Fibroblast of lung (primary cell): ENCODE measurements at regions not wholly inside any gene's neighbourhood (a gene's known extent, or its start where the extent isn't known, plus 50 kb on each side); places are given as distances from the start of the nearest gene placed in this dataset.
A peak's percentile ranks its signal among the peaks of the same experiment; 100 is the strongest.

Source experiments
- DNase-seq, 2 donors: peaks; one replicate each; pipeline versions ENCODE4 v3.0.0 to v3.0.0-alpha.2; 2010; ENCODE audit warnings: low read depth in 2 of 2
- H2AFZ ChIP-seq: 2 replicates; pipeline ENCODE4 v1.5.1; 2012; ENCODE audit warnings: low read length, control low read depth, inconsistent platforms
- H3K27ac ChIP-seq: 2 replicates; pipeline ENCODE4 v1.5.1; 2011; ENCODE audit warnings: low read length, control low read depth; ENCODE audit not compliant: insufficient read depth
- H3K27me3 ChIP-seq: 2 replicates; pipeline ENCODE4 v1.5.1; 2011; ENCODE audit warnings: mild to moderate bottlenecking, low read length; ENCODE audit not compliant: control insufficient read depth, insufficient read depth
- H3K36me3 ChIP-seq: 2 replicates; pipeline ENCODE4 v1.5.1; 2011; ENCODE audit warnings: low read length; ENCODE audit not compliant: control insufficient read depth, insufficient read depth
- H3K4me1 ChIP-seq: 2 replicates; pipeline ENCODE4 v1.5.1; 2011; ENCODE audit warnings: low read length; ENCODE audit not compliant: control insufficient read depth, insufficient read depth; ENCODE audit errors: extremely low read depth
- H3K4me2 ChIP-seq: 2 replicates; pipeline ENCODE4 v1.5.1; 2011; ENCODE audit warnings: low read length, control low read depth; ENCODE audit not compliant: insufficient read depth; ENCODE audit errors: extremely low read depth
- H3K4me3 ChIP-seq, 4 experiments: fragments of 200-600 bp in 1 of 4; sonication (generic) in 1 of 4; replicated peaks in 1 of 4; 2 replicates each; pipeline ENCODE4 v1.5.1; 2011 to 2016; ENCODE audit warnings: low read length in 4 of 4, low read depth in 3 of 4, mild to moderate bottlenecking in 3 of 4, control low read depth in 2 of 4, inconsistent platforms in 1 of 4, mixed read lengths in 1 of 4; ENCODE audit not compliant: insufficient read depth in 1 of 4; ENCODE audit errors: control extremely low read depth in 1 of 4
- H3K79me2 ChIP-seq: 2 replicates; pipeline ENCODE4 v1.5.1; 2012; ENCODE audit warnings: mild to moderate bottlenecking, low read length, inconsistent platforms; ENCODE audit not compliant: control insufficient read depth, insufficient read depth
- H3K9ac ChIP-seq: 2 replicates; pipeline ENCODE4 v1.5.1; 2011; ENCODE audit warnings: mild to moderate bottlenecking, low read length, control low read depth; ENCODE audit not compliant: insufficient read depth
- H3K9me3 ChIP-seq: 2 replicates; pipeline ENCODE4 v1.5.1; 2012; ENCODE audit warnings: low read depth, low read length; ENCODE audit not compliant: control insufficient read depth, insufficient read depth
- H4K20me1 ChIP-seq: 2 replicates; pipeline ENCODE4 v1.5.1; 2011; ENCODE audit warnings: low read length; ENCODE audit not compliant: control insufficient read depth, insufficient read depth; ENCODE audit errors: extremely low read depth
- CTCF ChIP-seq, 2 donors: IDR thresholded peaks in 1 of 2; conservative IDR thresholded peaks in 1 of 2; 1 replicate in 1 of 2; 2 replicates in 1 of 2; pipeline ENCODE4 v1.5.1; 2011 to 2012; ENCODE audit warnings: low read length in 2 of 2, control low read depth in 1 of 2, inconsistent platforms in 1 of 2, low read depth in 1 of 2, mild to moderate bottlenecking in 1 of 2
- EZH2 ChIP-seq: IDR thresholded peaks from 2 replicates; pipeline ENCODE4 v1.5.1; 2012; ENCODE audit warnings: low read length, control low read depth, mild to moderate bottlenecking; ENCODE audit errors: missing control alignments

GRCh38 chr9:89721971-89722530, 117.2 kb downstream of the GADD45G start:
- Histone ChIP-seq H3K79me2 (no peaks in the 10 kb centered on the region), H3K4me1 (no peaks in the 10 kb centered on the region), H3K9me3 (no peaks in the 10 kb centered on the region), H3K4me2 (no peak overlapping the region), H3K36me3 (no peaks in the 10 kb centered on the region), H3K27ac (no peak overlapping the region), H3K27me3 (no peaks in the 10 kb centered on the region), H4K20me1 (no peaks in the 10 kb centered on the region), H3K9ac (no peak overlapping the region), H3K4me3 (no peak overlapping the region), H2AFZ (no peak overlapping the region)
- no peak for TF ChIP-seq CTCF (conservative IDR thresholded peaks at IDR 0.05 in 1 of 2, IDR thresholded peaks at IDR 0.05 in 1 of 2; ENCODE audit: low read depth in 1 of 2, low read length in 2 of 2)
- no peak for TF ChIP-seq EZH2
- DNase-seq = no peak

GRCh38 chr9:89722712-89723111, 117.9 kb downstream of the GADD45G start:
- no peak overlapping the region for H3K27ac ChIP-seq
- H3K27me3 ChIP-seq = no peaks in the 10 kb centered on the region
- H3K36me3 ChIP-seq = no peaks in the 10 kb centered on the region
- H4K20me1 ChIP-seq = no peaks in the 10 kb centered on the region
- no peaks in the 10 kb centered on the region for H3K79me2 ChIP-seq
- no peak overlapping the region for H3K9ac ChIP-seq
- H3K4me1 ChIP-seq = no peaks in the 10 kb centered on the region
- H3K4me2 ChIP-seq = no peak overlapping the region
- DNase-seq = no peak
- TF ChIP-seq EZH2 (no peak), CTCF (conservative IDR thresholded peaks at IDR 0.05 in 1 of 2, IDR thresholded peaks at IDR 0.05 in 1 of 2; ENCODE audit: low read depth in 1 of 2, low read length in 2 of 2) (no peak)
- H3K4me3 ChIP-seq = no peak overlapping the region
- no peak overlapping the region for H2AFZ ChIP-seq
- no peaks in the 10 kb centered on the region for H3K9me3 ChIP-seq

GRCh38 chr9:89723469-89724100, 118.8 kb downstream of the GADD45G start:
- no peaks in the 10 kb centered on the region for H3K36me3 ChIP-seq
- DNase-seq = peak; percentile 38 to 52

More at GRCh38 chr9:89723469-89724100, 118.8 kb downstream of the GADD45G start:
- H2AFZ ChIP-seq = no peak overlapping the region
- H3K9ac ChIP-seq = no peak overlapping the region
- no peaks in the 10 kb centered on the region for H3K79me2 ChIP-seq
- H4K20me1 ChIP-seq = no peaks in the 10 kb centered on the region
- no peak overlapping the region for H3K27ac ChIP-seq
- H3K27me3 ChIP-seq = no peaks in the 10 kb centered on the region
- H3K4me2 ChIP-seq = no peak overlapping the region
- H3K4me1 ChIP-seq = no peaks in the 10 kb centered on the region
- no peak overlapping the region for H3K4me3 ChIP-seq
- TF ChIP-seq CTCF (conservative IDR thresholded peaks at IDR 0.05 in 1 of 2, IDR thresholded peaks at IDR 0.05 in 1 of 2; ENCODE audit: low read depth in 1 of 2, low read length in 2 of 2) (peak in 1 of 2 donors; percentile 13), EZH2 (no peak)
- no peaks in the 10 kb centered on the region for H3K9me3 ChIP-seq
